ENCODE measurements at regions not wholly inside any gene's neighbourhood (a gene's known extent, or its start where the extent isn't known, plus 50 kb on each side); places are given as distances from the start of the nearest gene placed in this dataset.

DNA sequence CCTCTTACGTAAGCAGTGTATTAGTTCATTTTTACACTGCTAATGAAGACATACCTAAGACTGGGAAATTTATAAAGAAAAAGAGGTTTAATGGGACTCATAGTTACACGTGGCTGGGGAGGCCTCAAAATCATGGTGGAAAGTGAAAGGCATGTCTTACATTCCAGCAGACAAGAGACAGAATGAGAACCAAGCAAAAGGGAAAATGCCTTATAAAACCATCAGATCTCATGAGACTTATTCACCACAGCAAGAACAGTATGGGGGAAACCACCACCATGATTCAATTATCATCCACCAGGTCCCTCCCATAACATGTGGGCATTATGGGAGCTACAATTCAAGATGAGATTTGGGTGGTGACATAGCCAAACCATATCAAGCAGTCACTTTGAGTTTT is 126.3 kb upstream of the CXCL12 start:
- TF ChIP-seq, protein P1, sequence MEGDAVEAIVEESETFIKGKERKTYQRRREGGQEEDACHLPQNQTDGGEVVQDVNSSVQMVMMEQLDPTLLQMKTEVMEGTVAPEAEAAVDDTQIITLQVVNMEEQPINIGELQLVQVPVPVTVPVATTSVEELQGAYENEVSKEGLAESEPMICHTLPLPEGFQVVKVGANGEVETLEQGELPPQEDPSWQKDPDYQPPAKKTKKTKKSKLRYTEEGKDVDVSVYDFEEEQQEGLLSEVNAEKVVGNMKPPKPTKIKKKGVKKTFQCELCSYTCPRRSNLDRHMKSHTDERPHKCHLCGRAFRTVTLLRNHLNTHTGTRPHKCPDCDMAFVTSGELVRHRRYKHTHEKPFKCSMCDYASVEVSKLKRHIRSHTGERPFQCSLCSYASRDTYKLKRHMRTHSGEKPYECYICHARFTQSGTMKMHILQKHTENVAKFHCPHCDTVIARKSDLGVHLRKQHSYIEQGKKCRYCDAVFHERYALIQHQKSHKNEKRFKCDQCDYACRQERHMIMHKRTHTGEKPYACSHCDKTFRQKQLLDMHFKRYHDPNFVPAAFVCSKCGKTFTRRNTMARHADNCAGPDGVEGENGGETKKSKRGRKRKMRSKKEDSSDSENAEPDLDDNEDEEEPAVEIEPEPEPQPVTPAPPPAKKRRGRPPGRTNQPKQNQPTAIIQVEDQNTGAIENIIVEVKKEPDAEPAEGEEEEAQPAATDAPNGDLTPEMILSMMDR (IDR thresholded peaks at IDR 0.05; ENCODE audit: insufficient read depth, low read length, poor library complexity, severe bottlenecking) = no peak
- no peak for TF ChIP-seq EZH2phosphoT487 (conservative IDR thresholded peaks at IDR 0.05; ENCODE audit: low read length)
